A549 (cell line): ENCODE measurements at regions not wholly inside any gene's neighbourhood (a gene's known extent, or its start where the extent isn't known, plus 50 kb on each side); places are given as distances from the start of the nearest gene placed in this dataset.

Experiments used
- ATAC-seq, 2 experiments: fragments of 200-7000 bp in 1 of 2; fragments of >200 bp in 1 of 2; cut with Nextera tagmentation in 1 of 2; cut with Tn5 transposase in 1 of 2; 3 replicates each; pipeline versions ENCODE4 v1.8.0 to v1.9.1; 2018 to 2020; ENCODE audit warnings: mild to moderate bottlenecking in 1 of 2, moderate library complexity in 1 of 2
- CTCF ChIA-PET: fragments of 300-600 bp; sonication (Branson Sonifier 250); formaldehyde crosslinking; extraction: SDS; loops from one replicate; lab custom pipeline; 2021; ENCODE audit warnings: antibody characterized with exemption, inconsistent platforms; lab: Yijun Ruan, JAX
- POLR2A ChIA-PET: fragments of 350-600 bp; formaldehyde crosslinking; extraction: SDS; loops from one replicate; lab custom pipeline; 2021; ENCODE audit warnings: antibody characterized with exemption, inconsistent platforms; lab: Yijun Ruan, JAX
- DNase-seq, 2 experiments: peaks; one replicate each; pipeline versions ENCODE4 v3.0.0 to v3.0.0-alpha.2; 2011 to 2016; ENCODE audit warnings: low read depth in 1 of 2, low spot score in 1 of 2
- FAIRE-seq: peaks from 2 replicates; lab custom pipeline; 2011; peaks lifted over from hg19 to GRCh38; lab: Jason Lieb, UNC
- H3K27ac ChIP-seq, 2 experiments: fragments of >200 bp; sonication (Bioruptor Twin); formaldehyde crosslinking; 3 replicates each; pipeline ENCODE4 v1.5.1; 2016 to 2017
- H3K4me1 ChIP-seq: fragments of >200 bp; sonication (Bioruptor Twin); formaldehyde crosslinking; 3 replicates; pipeline ENCODE4 v1.6.1; 2016
- H3K4me2 ChIP-seq: fragments of >200 bp; sonication (Bioruptor Twin); formaldehyde crosslinking; 3 replicates; pipeline ENCODE4 v1.6.1; 2016
- H3K4me3 ChIP-seq: fragments of >200 bp; sonication (Bioruptor Twin); formaldehyde crosslinking; 3 replicates; pipeline ENCODE4 v1.5.1; 2016
- H3K9me3 ChIP-seq: fragments of >200 bp; sonication (Bioruptor Twin); formaldehyde crosslinking; 3 replicates; pipeline ENCODE4 v1.6.1; 2016
- BHLHE40 ChIP-seq: IDR thresholded peaks from 2 replicates; pipeline ENCODE4 v1.6.1; 2012; ENCODE audit warnings: low read depth, low read length, inconsistent platforms
- CBX2 ChIP-seq: fragments of 200-600 bp; sonication (generic); IDR thresholded peaks from 2 replicates; pipeline ENCODE4 v1.6.1; 2016; ENCODE audit warnings: low read depth, mild to moderate bottlenecking, borderline replicate concordance
- ESRRA ChIP-seq: fragments of 150-350 bp; IDR thresholded peaks from 2 replicates; pipeline ENCODE4 v1.6.1; 2014; ENCODE audit warnings: mild to moderate bottlenecking, low read length, borderline replicate concordance
- FOSB ChIP-seq: fragments of 250-450 bp; sonication (Bioruptor Pico); IDR thresholded peaks from 2 replicates; pipeline ENCODE4 v1.5.0; 2020; ENCODE audit warnings: mild to moderate bottlenecking, moderate library complexity
- FOSL2 ChIP-seq, 2 experiments: fragments of 450-650 bp in 1 of 2; fragments of >200 bp in 1 of 2; sonication (Bioruptor Twin) in 1 of 2; formaldehyde crosslinking; IDR thresholded peaks; 2 replicates each; pipeline versions ENCODE4 v1.5.0 to v1.6.1; 2016 to 2020; ENCODE audit warnings: mild to moderate bottlenecking in 1 of 2, moderate library complexity in 1 of 2
- HDAC2 ChIP-seq: fragments of 200-600 bp; sonication (generic); IDR thresholded peaks from 2 replicates; pipeline ENCODE4 v1.6.1; 2016
- HEYL ChIP-seq: fragments of 250-450 bp; sonication (Bioruptor Pico); IDR thresholded peaks from 2 replicates; pipeline ENCODE4 v1.8.0; 2021; ENCODE audit warnings: mild to moderate bottlenecking, moderate library complexity
- HOXB5 ChIP-seq: fragments of 250-450 bp; sonication (Bioruptor Pico); IDR thresholded peaks from 2 replicates; pipeline ENCODE4 v1.5.0; 2020; ENCODE audit warnings: mild to moderate bottlenecking, moderate library complexity
- KDM1A ChIP-seq: fragments of 200-600 bp; sonication (generic); IDR thresholded peaks from 2 replicates; pipeline ENCODE4 v1.6.1; 2016; ENCODE audit warnings: low read depth, mild to moderate bottlenecking
- MAFK ChIP-seq: fragments of 450-650 bp; IDR thresholded peaks from 2 replicates; pipeline ENCODE4 v1.6.1; 2014; ENCODE audit not compliant: partially characterized antibody
- NR3C1 ChIP-seq: fragments of >200 bp; sonication (Bioruptor Twin); formaldehyde crosslinking; IDR thresholded peaks from 3 replicates; pipeline ENCODE4 v1.6.1; 2017
- RARB ChIP-seq: fragments of 250-450 bp; sonication (Bioruptor Pico); IDR thresholded peaks from 2 replicates; pipeline ENCODE4 v1.8.0; 2021; ENCODE audit warnings: mild to moderate bottlenecking, moderate library complexity
- SMC3 ChIP-seq: fragments of >200 bp; sonication (Bioruptor Twin); formaldehyde crosslinking; IDR thresholded peaks from 3 replicates; pipeline ENCODE4 v1.6.1; 2018; ENCODE audit warnings: inconsistent platforms
- SREBF2 ChIP-seq: fragments of 450-650 bp; IDR thresholded peaks from 2 replicates; pipeline ENCODE4 v1.6.1; 2014; ENCODE audit warnings: mild to moderate bottlenecking, moderate library complexity
- WGBS: methylation state at CpG from one replicate; pipeline ENCODE4 v1.1.6; 2017; ENCODE audit errors: missing lambda C conversion rate; 5-methylcytosine and 5-hydroxymethylcytosine counted together
- TF ChIP-seq, protein P1 (sequence below): fragments of 450-650 bp; IDR thresholded peaks from 2 replicates; pipeline ENCODE4 v1.6.1; 2014; ENCODE audit warnings: antibody characterized with exemption
- TF ChIP-seq, protein P2 (sequence below): fragments of 250-450 bp; sonication (Bioruptor Pico); IDR thresholded peaks from 2 replicates; pipeline ENCODE4 v1.5.0; 2021; ENCODE audit warnings: mild to moderate bottlenecking, moderate library complexity, borderline replicate concordance
- TF ChIP-seq, protein P3 (sequence below): fragments of >200 bp; sonication (Bioruptor Twin); formaldehyde crosslinking; IDR thresholded peaks from 2 replicates; pipeline ENCODE4 v1.6.1; 2016
- TF ChIP-seq, protein P4 (sequence below): IDR thresholded peaks from 2 replicates; pipeline ENCODE4 v1.6.1; 2012

DNA sequence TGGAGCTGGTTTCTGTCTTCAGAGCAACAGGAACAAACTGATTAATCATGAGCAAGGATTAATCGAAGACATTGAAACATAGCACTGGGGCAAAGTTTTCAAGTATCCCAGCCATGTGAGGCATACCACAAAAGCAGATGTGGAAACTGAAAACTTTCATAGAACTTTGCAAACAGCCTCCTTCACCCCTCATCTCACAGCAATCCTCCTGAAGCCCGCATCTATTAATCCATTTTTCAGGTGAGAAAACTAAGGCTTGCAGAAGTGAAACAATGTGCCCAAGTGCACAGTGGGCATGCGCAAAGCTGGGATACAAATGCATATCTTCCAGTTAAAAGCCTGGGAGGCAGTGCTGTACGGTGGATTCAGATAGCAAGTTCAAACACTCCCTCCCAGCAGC lies 58.6 kb upstream of the HMGXB4 start (continued):
- TF ChIP-seq, protein P1, sequence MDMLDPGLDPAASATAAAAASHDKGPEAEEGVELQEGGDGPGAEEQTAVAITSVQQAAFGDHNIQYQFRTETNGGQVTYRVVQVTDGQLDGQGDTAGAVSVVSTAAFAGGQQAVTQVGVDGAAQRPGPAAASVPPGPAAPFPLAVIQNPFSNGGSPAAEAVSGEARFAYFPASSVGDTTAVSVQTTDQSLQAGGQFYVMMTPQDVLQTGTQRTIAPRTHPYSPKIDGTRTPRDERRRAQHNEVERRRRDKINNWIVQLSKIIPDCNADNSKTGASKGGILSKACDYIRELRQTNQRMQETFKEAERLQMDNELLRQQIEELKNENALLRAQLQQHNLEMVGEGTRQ: no peak

DNA sequence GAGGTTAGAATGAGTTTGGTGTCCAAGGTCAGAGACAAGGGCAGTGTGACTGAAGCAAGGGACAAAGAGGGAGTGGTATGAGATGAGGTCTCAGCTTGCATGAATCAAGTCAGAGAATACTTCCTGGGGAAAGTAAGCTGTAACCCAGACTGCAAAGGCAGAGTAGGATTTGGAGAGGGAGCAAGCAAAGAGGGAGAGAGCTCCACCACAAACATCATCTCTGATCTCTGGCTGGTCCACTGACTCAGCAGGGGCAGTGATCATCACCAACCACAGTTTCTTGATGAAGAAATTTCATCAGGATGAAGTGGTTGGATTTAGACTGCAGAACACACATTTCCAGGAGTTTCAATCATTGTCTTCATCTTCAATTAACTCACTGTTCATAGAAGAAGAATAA lies 54.9 kb upstream of the HMGXB4 start:
- ChIA-PET CTCF (interaction anchor here (1.5 to 2.8 kb wide), 2 partner anchors 29 to 52 kb away, joined by 4 to 10 read pairs; no protein-coding TSS in a partner anchor), POLR2A (no interaction called here)
- TF ChIP-seq ESRRA (no peak), SREBF2 (no peak), MAFK (no peak), HEYL (CRISPR knock-in tag) (no peak), HOXB5 (CRISPR knock-in tag) (no peak), FOSB (no peak), BHLHE40 (no peak), CBX2 (no peak), SMC3 (no peak)
- TF ChIP-seq, protein P2, sequence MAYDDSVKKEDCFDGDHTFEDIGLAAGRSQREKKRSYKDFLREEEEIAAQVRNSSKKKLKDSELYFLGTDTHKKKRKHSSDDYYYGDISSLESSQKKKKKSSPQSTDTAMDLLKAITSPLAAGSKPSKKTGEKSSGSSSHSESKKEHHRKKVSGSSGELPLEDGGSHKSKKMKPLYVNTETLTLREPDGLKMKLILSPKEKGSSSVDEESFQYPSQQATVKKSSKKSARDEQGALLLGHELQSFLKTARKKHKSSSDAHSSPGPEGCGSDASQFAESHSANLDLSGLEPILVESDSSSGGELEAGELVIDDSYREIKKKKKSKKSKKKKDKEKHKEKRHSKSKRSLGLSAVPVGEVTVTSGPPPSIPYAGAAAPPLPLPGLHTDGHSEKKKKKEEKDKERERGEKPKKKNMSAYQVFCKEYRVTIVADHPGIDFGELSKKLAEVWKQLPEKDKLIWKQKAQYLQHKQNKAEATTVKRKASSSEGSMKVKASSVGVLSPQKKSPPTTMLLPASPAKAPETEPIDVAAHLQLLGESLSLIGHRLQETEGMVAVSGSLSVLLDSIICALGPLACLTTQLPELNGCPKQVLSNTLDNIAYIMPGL (CRISPR knock-in tag): no peak
- FAIRE-seq (no peak), DNase-seq (no peak), ATAC-seq (no peak)
- no peak overlapping the region for H3K4me3 ChIP-seq
- no peak overlapping the region for H3K27ac ChIP-seq
- no peak overlapping the region for H3K4me2 ChIP-seq
- no peaks in the 10 kb centered on the region for H3K4me1 ChIP-seq
- no peaks in the 10 kb centered on the region for H3K9me3 ChIP-seq

DNA sequence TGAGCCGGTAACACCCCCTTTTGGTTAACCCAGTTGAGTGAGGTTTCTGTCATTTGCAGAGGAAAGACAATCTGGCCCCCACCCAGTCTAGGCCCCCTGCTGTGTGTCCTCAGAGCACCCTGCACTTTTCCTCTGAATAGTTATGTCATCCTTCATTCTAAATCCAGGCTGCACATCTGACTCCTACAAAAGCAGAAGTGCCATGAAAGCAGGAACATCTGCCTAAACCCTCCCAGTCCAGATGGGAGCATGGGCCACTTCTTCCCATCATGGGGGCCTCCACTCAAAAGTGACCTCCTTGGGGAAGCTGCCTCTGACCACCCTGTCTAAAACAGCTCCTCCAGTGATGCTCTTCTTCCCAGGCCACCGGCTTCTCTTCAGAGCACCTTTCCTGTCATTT lies 53.7 kb upstream of the HMGXB4 start:
- no peak overlapping the region for H3K4me3 ChIP-seq
- H3K4me1 ChIP-seq: no peaks in the 10 kb centered on the region
- H3K27ac ChIP-seq: no peak overlapping the region
- no peak for FAIRE-seq
- H3K9me3 ChIP-seq: no peaks in the 10 kb centered on the region
- TF ChIP-seq, protein P3, sequence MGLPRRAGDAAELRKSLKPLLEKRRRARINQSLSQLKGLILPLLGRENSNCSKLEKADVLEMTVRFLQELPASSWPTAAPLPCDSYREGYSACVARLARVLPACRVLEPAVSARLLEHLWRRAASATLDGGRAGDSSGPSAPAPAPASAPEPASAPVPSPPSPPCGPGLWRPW: no peak
- TF ChIP-seq KDM1A: no peak
- TF ChIP-seq RARB (CRISPR knock-in tag): no peak
- no peak for TF ChIP-seq NR3C1
- no peak for TF ChIP-seq HDAC2
- no peak for TF ChIP-seq FOSL2 (IDR thresholded peaks at IDR 0.05)
- no peak for TF ChIP-seq FOSL2 (CRISPR knock-in tag; IDR thresholded peaks at IDR 0.05)
- TF ChIP-seq, protein P4, sequence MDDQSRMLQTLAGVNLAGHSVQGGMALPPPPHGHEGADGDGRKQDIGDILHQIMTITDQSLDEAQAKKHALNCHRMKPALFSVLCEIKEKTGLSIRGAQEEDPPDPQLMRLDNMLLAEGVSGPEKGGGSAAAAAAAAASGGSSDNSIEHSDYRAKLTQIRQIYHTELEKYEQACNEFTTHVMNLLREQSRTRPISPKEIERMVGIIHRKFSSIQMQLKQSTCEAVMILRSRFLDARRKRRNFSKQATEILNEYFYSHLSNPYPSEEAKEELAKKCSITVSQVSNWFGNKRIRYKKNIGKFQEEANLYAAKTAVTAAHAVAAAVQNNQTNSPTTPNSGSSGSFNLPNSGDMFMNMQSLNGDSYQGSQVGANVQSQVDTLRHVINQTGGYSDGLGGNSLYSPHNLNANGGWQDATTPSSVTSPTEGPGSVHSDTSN: no peak
- ChIA-PET POLR2A (no interaction called here), CTCF (interaction anchor here (2.8 kb wide), 1 partner anchor 28 kb away, joined by 10 read pairs; no protein-coding TSS in a partner anchor)
- H3K4me2 ChIP-seq: no peak overlapping the region
- no peak for DNase-seq
- WGBS: 57% methylated on average over 2 of the region's 2 CpGs
- ATAC-seq: no peak
